Endothelial cell of umbilical vein (primary cell): ENCODE measurements at regions not wholly inside any gene's neighbourhood (a gene's known extent, or its start where the extent isn't known, plus 50 kb on each side); places are given as distances from the start of the nearest gene placed in this dataset.

Source experiments
- BruUV-seq: library from RNA; stranded (reverse); fragments of 400-500 nt; replicated peaks from 2 replicates; lab custom pipeline; 2021; lab: Mats Ljungman, UMichigan
- CTCF ChIA-PET: fragments of 300-600, 350-600 bp; sonication (Branson Sonifier 250); formaldehyde crosslinking; loops from one replicate; lab custom pipeline; 2021; ENCODE audit warnings: antibody characterized with exemption, inconsistent platforms; lab: Charles Lee
- POLR2A ChIA-PET: fragments of 300-600, 350-600 bp; sonication (Branson Sonifier 250); formaldehyde crosslinking; loops from one replicate; lab custom pipeline; 2021; ENCODE audit warnings: antibody characterized with exemption, inconsistent platforms; lab: Charles Lee
- DNase-seq: peaks from one replicate; pipeline ENCODE4 v3.0.0-alpha.2; 2011; ENCODE audit warnings: low read depth, low spot score
- FAIRE-seq: peaks from 2 replicates; lab custom pipeline; 2011; peaks lifted over from hg19 to GRCh38; lab: Jason Lieb, UNC
- H2AFZ ChIP-seq: 2 replicates; pipeline ENCODE4 v1.6.0; 2012; ENCODE audit warnings: low read depth, low read length, control low read depth, inconsistent platforms
- H3K27ac ChIP-seq: 2 replicates; pipeline ENCODE4 v1.5.1; 2011; ENCODE audit warnings: low read depth, mild to moderate bottlenecking, control low read depth, low read length, moderate library complexity; ENCODE audit not compliant: insufficient read depth
- H3K27me3 ChIP-seq, 2 experiments: 2 replicates each; pipeline versions ENCODE4 v1.6.0 to v1.6.1; 2011; ENCODE audit warnings: low read length in 2 of 2, mixed read lengths in 1 of 2; ENCODE audit not compliant: control insufficient read depth in 2 of 2, insufficient read depth in 2 of 2
- H3K36me3 ChIP-seq, 2 experiments: 2 replicates in 1 of 2; 3 replicates in 1 of 2; pipeline ENCODE4 v1.5.1; 2011; ENCODE audit warnings: low read length in 2 of 2, mild to moderate bottlenecking in 1 of 2, moderate library complexity in 1 of 2; ENCODE audit not compliant: control insufficient read depth in 2 of 2, insufficient read depth in 2 of 2; ENCODE audit errors: extremely low read depth in 1 of 2
- H3K4me1 ChIP-seq: 3 replicates; pipeline ENCODE4 v1.5.1; 2011; ENCODE audit warnings: mild to moderate bottlenecking, low read length; ENCODE audit not compliant: control insufficient read depth, insufficient read depth; ENCODE audit errors: extremely low read depth
- H3K4me2 ChIP-seq: 2 replicates; pipeline ENCODE4 v1.6.1; 2011; ENCODE audit warnings: low read length, control low read depth, mixed read lengths; ENCODE audit not compliant: insufficient read depth
- H3K4me3 ChIP-seq, 3 experiments: fragments of 200-600 bp in 1 of 3; sonication (generic), shearing (Covaris generic) in 1 of 3; replicated peaks in 1 of 3; 2 replicates each; pipeline ENCODE4 v1.5.1; 2011 to 2016; ENCODE audit warnings: control low read depth in 3 of 3, low read length in 3 of 3, mild to moderate bottlenecking in 2 of 3, inconsistent platforms in 1 of 3, low read depth in 1 of 3, moderate library complexity in 1 of 3; ENCODE audit not compliant: insufficient read depth in 1 of 3
- H3K79me2 ChIP-seq: 2 replicates; pipeline ENCODE4 v1.6.0; 2012; ENCODE audit warnings: low read length, inconsistent platforms; ENCODE audit not compliant: control insufficient read depth, insufficient read depth
- H3K9ac ChIP-seq: replicated peaks from 2 replicates; pipeline ENCODE3; 2011; ENCODE audit warnings: low read length, control low read depth; ENCODE audit not compliant: insufficient read depth; ENCODE audit errors: extremely low read depth
- H3K9me1 ChIP-seq: replicated peaks from 3 replicates; pipeline ENCODE4 v1.6.0; 2011; ENCODE audit warnings: mild to moderate bottlenecking, low read length; ENCODE audit not compliant: control insufficient read depth, insufficient read depth; ENCODE audit errors: extremely low read depth
- H3K9me3 ChIP-seq: replicated peaks from 2 replicates; pipeline ENCODE4 v1.5.1; 2012; ENCODE audit warnings: low read length, inconsistent platforms; ENCODE audit not compliant: control insufficient read depth, insufficient read depth
- H4K20me1 ChIP-seq: replicated peaks from 2 replicates; pipeline ENCODE3; 2011; ENCODE audit warnings: mild to moderate bottlenecking, low read length; ENCODE audit not compliant: control insufficient read depth, insufficient read depth; ENCODE audit errors: extremely low read depth
- EZH2 ChIP-seq: IDR thresholded peaks from 2 replicates; pipeline ENCODE4 v1.6.1; 2012; ENCODE audit warnings: borderline replicate concordance, low read depth, mild to moderate bottlenecking, moderate library complexity, low read length, inconsistent platforms; ENCODE audit not compliant: severe bottlenecking
- GATA2 ChIP-seq: IDR thresholded peaks from 2 replicates; pipeline ENCODE4 v1.7.0; 2011; ENCODE audit warnings: low read depth, mild to moderate bottlenecking, moderate library complexity, mixed read lengths, low read length; ENCODE audit not compliant: insufficient read length, insufficient read depth
- JUN ChIP-seq: IDR thresholded peaks from 2 replicates; pipeline ENCODE4 v1.6.1; 2011; ENCODE audit warnings: borderline replicate concordance, low read depth; ENCODE audit not compliant: insufficient read length, insufficient read depth
- MYC ChIP-seq: IDR thresholded peaks from one replicate; pipeline ENCODE4 v1.6.1; 2011; ENCODE audit warnings: mild to moderate bottlenecking, low read depth, low read length
- POLR2A ChIP-seq: IDR thresholded peaks from 2 replicates; pipeline ENCODE4 v1.6.1; 2012; ENCODE audit warnings: low read depth, mild to moderate bottlenecking, control low read depth, low read length
- POLR2AphosphoS5 ChIP-seq: IDR thresholded peaks from 2 replicates; pipeline ENCODE4 v1.6.1; 2012; ENCODE audit warnings: low read depth, mild to moderate bottlenecking, control low read depth, low read length, moderate library complexity; ENCODE audit not compliant: insufficient read depth
- dilution Hi-C: fragments of 300-500 bp; cut with MboI; formaldehyde crosslinking; loops from one replicate; pipeline ENCODE4 v1.15.0; 2019; ENCODE audit warnings: low sequenced_read_pairs; ENCODE audit not compliant: extremely low pct_ligation_motif_present
- intact Hi-C: fragments of 100-400 bp; cut with micrococcal nuclease; formaldehyde crosslinking; loops from one replicate; pipeline ENCODE4 v1.10.0; 2022
- TF ChIP-seq, protein P1 (sequence below), 2 donors: IDR thresholded peaks; 1 replicate in 1 of 2; 2 replicates in 1 of 2; pipeline ENCODE4 v1.5.1; 2011; ENCODE audit warnings: low read length in 2 of 2, mild to moderate bottlenecking in 2 of 2, moderate library complexity in 2 of 2, control low read depth in 1 of 2, inconsistent platforms in 1 of 2, low read depth in 1 of 2; ENCODE audit not compliant: insufficient read depth in 1 of 2; ENCODE audit errors: extremely low read depth in 1 of 2
- TF ChIP-seq, protein P2 (sequence below): IDR thresholded peaks from 2 replicates; pipeline ENCODE4 v1.6.1; 2011; ENCODE audit not compliant: insufficient read depth, insufficient read length

GRCh38 chr6:97653076-97653475 lies 370.1 kb upstream of the MMS22L start:
- Histone ChIP-seq H3K27ac (no peak overlapping the region), H3K27me3 (no peaks in the 10 kb centered on the region), H3K79me2 (no peaks in the 10 kb centered on the region), H3K36me3 (no peaks in the 10 kb centered on the region), H3K4me2 (no peak overlapping the region), H3K9me3 (no peaks in the 10 kb centered on the region), H3K9ac (no peak overlapping the region), H2AFZ (no peak overlapping the region), H4K20me1 (no peaks in the 10 kb centered on the region), H3K4me3 (no peak overlapping the region), H3K9me1 (no peaks in the 10 kb centered on the region), H3K4me1 (no peaks in the 10 kb centered on the region)
- POLR2A ChIA-PET = no interaction called here
- dilution Hi-C loops = no loop called here
- BruUV-seq = no TSS peak
- intact Hi-C loops = no loop called here
- FAIRE-seq = no peak
- TF ChIP-seq, protein P1, sequence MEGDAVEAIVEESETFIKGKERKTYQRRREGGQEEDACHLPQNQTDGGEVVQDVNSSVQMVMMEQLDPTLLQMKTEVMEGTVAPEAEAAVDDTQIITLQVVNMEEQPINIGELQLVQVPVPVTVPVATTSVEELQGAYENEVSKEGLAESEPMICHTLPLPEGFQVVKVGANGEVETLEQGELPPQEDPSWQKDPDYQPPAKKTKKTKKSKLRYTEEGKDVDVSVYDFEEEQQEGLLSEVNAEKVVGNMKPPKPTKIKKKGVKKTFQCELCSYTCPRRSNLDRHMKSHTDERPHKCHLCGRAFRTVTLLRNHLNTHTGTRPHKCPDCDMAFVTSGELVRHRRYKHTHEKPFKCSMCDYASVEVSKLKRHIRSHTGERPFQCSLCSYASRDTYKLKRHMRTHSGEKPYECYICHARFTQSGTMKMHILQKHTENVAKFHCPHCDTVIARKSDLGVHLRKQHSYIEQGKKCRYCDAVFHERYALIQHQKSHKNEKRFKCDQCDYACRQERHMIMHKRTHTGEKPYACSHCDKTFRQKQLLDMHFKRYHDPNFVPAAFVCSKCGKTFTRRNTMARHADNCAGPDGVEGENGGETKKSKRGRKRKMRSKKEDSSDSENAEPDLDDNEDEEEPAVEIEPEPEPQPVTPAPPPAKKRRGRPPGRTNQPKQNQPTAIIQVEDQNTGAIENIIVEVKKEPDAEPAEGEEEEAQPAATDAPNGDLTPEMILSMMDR (IDR thresholded peaks at IDR 0.05; ENCODE audit: extremely low read depth in 1 of 2, insufficient read depth in 1 of 2, low read depth in 1 of 2, low read length in 2 of 2) = no peak
- TF ChIP-seq MYC (no peak), POLR2A (no peak), POLR2AphosphoS5 (no peak), EZH2 (no peak), JUN (no peak), GATA2 (no peak)
- TF ChIP-seq, protein P2, sequence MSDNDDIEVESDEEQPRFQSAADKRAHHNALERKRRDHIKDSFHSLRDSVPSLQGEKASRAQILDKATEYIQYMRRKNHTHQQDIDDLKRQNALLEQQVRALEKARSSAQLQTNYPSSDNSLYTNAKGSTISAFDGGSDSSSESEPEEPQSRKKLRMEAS = no peak
- DNase-seq = no peak
- CTCF ChIA-PET = interaction anchor here (0.7 kb wide), 1 partner anchor 1466 kb away, joined by 3 read pairs; no protein-coding TSS in a partner anchor
